ENCODE measurements at regions not wholly inside any gene's neighbourhood (a gene's known extent, or its start where the extent isn't known, plus 50 kb on each side); places are given as distances from the start of the nearest gene placed in this dataset.

DNA sequence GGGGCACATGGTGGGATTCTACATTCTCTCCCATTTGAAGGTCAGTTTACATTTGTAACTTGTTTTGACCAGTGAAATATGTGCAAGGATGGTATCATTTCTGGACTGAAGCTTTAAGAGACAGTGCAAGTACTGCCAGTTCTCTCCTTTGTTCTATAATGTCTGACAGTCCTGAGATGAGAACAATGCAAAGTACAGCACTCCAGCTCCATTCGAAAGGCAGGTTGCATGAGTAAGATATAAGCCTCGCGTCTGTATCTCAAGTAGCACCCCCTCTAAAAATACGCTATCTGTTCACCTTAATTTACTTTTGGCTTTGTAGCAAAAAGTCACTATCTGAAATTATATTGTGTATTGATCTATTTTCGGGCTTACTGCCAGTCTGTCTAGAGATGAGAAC lies 1122.2 kb upstream of the TMEM132C start:
- CTCF ChIA-PET, result no interaction called here

DNA sequence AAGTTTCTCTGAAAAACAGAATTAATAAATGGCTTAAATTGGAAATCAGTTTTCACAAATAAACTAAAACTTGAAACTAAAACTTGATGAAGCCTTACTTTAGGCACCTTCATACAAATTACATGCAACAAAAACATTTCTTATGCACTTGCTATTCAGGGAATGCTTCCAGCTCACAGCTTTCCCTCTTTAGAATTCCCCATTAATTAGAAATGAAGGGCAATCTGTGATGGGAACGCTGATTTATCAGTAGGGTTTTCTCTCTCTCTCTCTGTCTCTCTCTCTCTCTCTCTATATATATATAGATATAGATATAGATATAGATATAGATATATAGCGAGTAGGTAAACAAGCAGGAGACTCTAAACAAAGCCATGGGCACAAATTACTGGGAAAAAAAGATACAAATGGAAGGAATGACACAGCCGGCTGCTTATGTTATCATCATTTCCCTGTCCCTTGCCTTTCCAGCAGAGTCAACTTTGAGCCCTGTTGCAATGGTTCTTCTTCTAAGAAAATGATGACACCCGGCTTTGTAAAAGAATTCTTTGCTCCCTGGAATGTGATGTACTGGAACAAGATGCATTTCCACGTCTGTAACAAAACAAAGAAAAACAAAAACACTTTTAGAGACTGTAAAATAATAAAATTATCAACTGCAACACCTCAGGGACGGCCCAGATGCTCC lies 1121.6 kb upstream of the TMEM132C start:
- TF ChIP-seq, protein P1, sequence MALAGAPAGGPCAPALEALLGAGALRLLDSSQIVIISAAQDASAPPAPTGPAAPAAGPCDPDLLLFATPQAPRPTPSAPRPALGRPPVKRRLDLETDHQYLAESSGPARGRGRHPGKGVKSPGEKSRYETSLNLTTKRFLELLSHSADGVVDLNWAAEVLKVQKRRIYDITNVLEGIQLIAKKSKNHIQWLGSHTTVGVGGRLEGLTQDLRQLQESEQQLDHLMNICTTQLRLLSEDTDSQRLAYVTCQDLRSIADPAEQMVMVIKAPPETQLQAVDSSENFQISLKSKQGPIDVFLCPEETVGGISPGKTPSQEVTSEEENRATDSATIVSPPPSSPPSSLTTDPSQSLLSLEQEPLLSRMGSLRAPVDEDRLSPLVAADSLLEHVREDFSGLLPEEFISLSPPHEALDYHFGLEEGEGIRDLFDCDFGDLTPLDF (CRISPR knock-in tag; IDR thresholded peaks at IDR 0.05), result no peak
- TF ChIP-seq ZNF232 (CRISPR knock-in tag; IDR thresholded peaks at IDR 0.05), result no peak
- no peak for TF ChIP-seq NR1H2 (CRISPR knock-in tag; IDR thresholded peaks at IDR 0.05)
- H3K27ac Mint-ChIP-seq, result no peak overlapping the region
- DNase-seq (ENCODE audit: low spot score), result no peak
- ChIA-PET CTCF (no interaction called here), POLR2A (no interaction called here)
- H3K9me3 Mint-ChIP-seq, result peaks cover 68% of the 10 kb centered on the region
- H3K27me3 Mint-ChIP-seq (ENCODE audit: low read depth), result peaks cover 7% of the 10 kb centered on the region; the same call in 1 of the 2 replicates
- H3K4me3 Mint-ChIP-seq, result no peak overlapping the region
- H3K36me3 Mint-ChIP-seq, result peaks cover 62% of the 10 kb centered on the region
- peaks cover 17% of the 10 kb centered on the region for H3K4me1 Mint-ChIP-seq
- no peak for ATAC-seq

More for the DNA sequence above, 1122.2 kb upstream of the TMEM132C start:
- POLR2A ChIA-PET, result no interaction called here
- DNase-seq (ENCODE audit: low spot score), result no peak
- Mint-ChIP-seq H3K27ac (no peak overlapping the region), H3K4me3 (no peak overlapping the region), H3K9me3 (peaks cover 68% of the 10 kb centered on the region), H3K27me3 (ENCODE audit: low read depth) (peaks cover 7% of the 10 kb centered on the region; the same call in 1 of the 2 replicates), H3K36me3 (peaks cover 64% of the 10 kb centered on the region), H3K4me1 (peaks cover 13% of the 10 kb centered on the region)
- ATAC-seq, result no peak
- TF ChIP-seq, protein P2, sequence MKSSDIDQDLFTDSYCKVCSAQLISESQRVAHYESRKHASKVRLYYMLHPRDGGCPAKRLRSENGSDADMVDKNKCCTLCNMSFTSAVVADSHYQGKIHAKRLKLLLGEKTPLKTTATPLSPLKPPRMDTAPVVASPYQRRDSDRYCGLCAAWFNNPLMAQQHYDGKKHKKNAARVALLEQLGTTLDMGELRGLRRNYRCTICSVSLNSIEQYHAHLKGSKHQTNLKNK (CRISPR knock-in tag; IDR thresholded peaks at IDR 0.05), result no peak
- TF ChIP-seq ZNF121 (CRISPR knock-in tag; IDR thresholded peaks at IDR 0.05) (no peak), ATF1 (CRISPR knock-in tag; IDR thresholded peaks at IDR 0.05) (no peak), SOX15 (CRISPR knock-in tag; IDR thresholded peaks at IDR 0.05) (no peak), ELF4 (CRISPR knock-in tag; IDR thresholded peaks at IDR 0.05; ENCODE audit: low read depth) (no peak), IRF2 (CRISPR knock-in tag; IDR thresholded peaks at IDR 0.05; ENCODE audit: borderline replicate concordance, low read depth) (no peak), ESRRA (CRISPR knock-in tag; IDR thresholded peaks at IDR 0.05; ENCODE audit: borderline replicate concordance) (no peak), TEAD1 (CRISPR knock-in tag; IDR thresholded peaks at IDR 0.05) (no peak)
- TF ChIP-seq, protein P3, sequence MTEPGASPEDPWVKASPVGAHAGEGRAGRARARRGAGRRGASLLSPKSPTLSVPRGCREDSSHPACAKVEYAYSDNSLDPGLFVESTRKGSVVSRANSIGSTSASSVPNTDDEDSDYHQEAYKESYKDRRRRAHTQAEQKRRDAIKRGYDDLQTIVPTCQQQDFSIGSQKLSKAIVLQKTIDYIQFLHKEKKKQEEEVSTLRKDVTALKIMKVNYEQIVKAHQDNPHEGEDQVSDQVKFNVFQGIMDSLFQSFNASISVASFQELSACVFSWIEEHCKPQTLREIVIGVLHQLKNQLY (CRISPR knock-in tag; IDR thresholded peaks at IDR 0.05), result no peak
- TF ChIP-seq, protein P4, sequence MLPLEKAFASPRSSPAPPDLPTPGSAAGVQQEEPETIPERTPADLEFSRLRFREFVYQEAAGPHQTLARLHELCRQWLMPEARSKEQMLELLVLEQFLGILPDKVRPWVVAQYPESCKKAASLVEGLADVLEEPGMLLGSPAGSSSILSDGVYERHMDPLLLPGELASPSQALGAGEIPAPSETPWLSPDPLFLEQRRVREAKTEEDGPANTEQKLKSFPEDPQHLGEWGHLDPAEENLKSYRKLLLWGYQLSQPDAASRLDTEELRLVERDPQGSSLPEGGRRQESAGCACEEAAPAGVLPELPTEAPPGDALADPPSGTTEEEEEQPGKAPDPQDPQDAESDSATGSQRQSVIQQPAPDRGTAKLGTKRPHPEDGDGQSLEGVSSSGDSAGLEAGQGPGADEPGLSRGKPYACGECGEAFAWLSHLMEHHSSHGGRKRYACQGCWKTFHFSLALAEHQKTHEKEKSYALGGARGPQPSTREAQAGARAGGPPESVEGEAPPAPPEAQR (CRISPR knock-in tag; IDR thresholded peaks at IDR 0.05), result no peak
- TF ChIP-seq, protein P5, sequence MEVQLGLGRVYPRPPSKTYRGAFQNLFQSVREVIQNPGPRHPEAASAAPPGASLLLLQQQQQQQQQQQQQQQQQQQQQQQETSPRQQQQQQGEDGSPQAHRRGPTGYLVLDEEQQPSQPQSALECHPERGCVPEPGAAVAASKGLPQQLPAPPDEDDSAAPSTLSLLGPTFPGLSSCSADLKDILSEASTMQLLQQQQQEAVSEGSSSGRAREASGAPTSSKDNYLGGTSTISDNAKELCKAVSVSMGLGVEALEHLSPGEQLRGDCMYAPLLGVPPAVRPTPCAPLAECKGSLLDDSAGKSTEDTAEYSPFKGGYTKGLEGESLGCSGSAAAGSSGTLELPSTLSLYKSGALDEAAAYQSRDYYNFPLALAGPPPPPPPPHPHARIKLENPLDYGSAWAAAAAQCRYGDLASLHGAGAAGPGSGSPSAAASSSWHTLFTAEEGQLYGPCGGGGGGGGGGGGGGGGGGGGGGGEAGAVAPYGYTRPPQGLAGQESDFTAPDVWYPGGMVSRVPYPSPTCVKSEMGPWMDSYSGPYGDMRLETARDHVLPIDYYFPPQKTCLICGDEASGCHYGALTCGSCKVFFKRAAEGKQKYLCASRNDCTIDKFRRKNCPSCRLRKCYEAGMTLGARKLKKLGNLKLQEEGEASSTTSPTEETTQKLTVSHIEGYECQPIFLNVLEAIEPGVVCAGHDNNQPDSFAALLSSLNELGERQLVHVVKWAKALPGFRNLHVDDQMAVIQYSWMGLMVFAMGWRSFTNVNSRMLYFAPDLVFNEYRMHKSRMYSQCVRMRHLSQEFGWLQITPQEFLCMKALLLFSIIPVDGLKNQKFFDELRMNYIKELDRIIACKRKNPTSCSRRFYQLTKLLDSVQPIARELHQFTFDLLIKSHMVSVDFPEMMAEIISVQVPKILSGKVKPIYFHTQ (CRISPR knock-in tag; IDR thresholded peaks at IDR 0.05), result no peak
- TF ChIP-seq, protein P6, sequence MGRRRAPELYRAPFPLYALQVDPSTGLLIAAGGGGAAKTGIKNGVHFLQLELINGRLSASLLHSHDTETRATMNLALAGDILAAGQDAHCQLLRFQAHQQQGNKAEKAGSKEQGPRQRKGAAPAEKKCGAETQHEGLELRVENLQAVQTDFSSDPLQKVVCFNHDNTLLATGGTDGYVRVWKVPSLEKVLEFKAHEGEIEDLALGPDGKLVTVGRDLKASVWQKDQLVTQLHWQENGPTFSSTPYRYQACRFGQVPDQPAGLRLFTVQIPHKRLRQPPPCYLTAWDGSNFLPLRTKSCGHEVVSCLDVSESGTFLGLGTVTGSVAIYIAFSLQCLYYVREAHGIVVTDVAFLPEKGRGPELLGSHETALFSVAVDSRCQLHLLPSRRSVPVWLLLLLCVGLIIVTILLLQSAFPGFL (CRISPR knock-in tag; IDR thresholded peaks at IDR 0.05; ENCODE audit: borderline replicate concordance), result no peak
